Karpas-422 (cell line): ENCODE measurements at regions not wholly inside any gene's neighbourhood (a gene's known extent, or its start where the extent isn't known, plus 50 kb on each side); places are given as distances from the start of the nearest gene placed in this dataset.

Experiments used
- DNase-seq: peaks from one replicate; pipeline ENCODE4 v3.0.0-alpha.2; 2015
- H2AFZ ChIP-seq: fragments of 200-600 bp; sonication (generic); 2 replicates; pipeline ENCODE4 v1.6.1; 2014; ENCODE audit warnings: antibody characterized with exemption, low read length, mixed read lengths
- H3K27ac ChIP-seq: fragments of 200-600 bp; sonication (generic); 2 replicates; pipeline ENCODE4 v1.5.1; 2014; ENCODE audit warnings: mild to moderate bottlenecking, low read length, moderate library complexity
- H3K27me3 ChIP-seq: fragments of 200-600 bp; sonication (generic); 2 replicates; pipeline ENCODE4 v1.6.1; 2014; ENCODE audit warnings: low read length, mixed read lengths
- H3K36me3 ChIP-seq: fragments of 200-600 bp; sonication (generic); 2 replicates; pipeline ENCODE4 v1.6.1; 2014; ENCODE audit warnings: low read length, mixed read lengths; ENCODE audit not compliant: insufficient read depth
- H3K4me1 ChIP-seq: fragments of 200-600 bp; sonication (generic); 2 replicates; pipeline ENCODE4 v1.6.1; 2014; ENCODE audit warnings: mild to moderate bottlenecking, low read length, mixed read lengths
- H3K4me2 ChIP-seq: fragments of 200-600 bp; sonication (generic); 2 replicates; pipeline ENCODE4 v1.6.1; 2014; ENCODE audit warnings: low read length, low read depth, mild to moderate bottlenecking; ENCODE audit not compliant: poor library complexity, severe bottlenecking
- H3K4me3 ChIP-seq: fragments of 200-600 bp; sonication (generic); 2 replicates; pipeline ENCODE4 v1.5.1; 2014; ENCODE audit warnings: mild to moderate bottlenecking, antibody characterized with exemption, low read length, mixed read lengths
- H3K79me2 ChIP-seq: fragments of 200-600 bp; sonication (generic); 2 replicates; pipeline ENCODE4 v1.6.1; 2014; ENCODE audit warnings: mild to moderate bottlenecking, low read length, mixed read lengths
- H3K9ac ChIP-seq: fragments of 200-600 bp; sonication (generic); 2 replicates; pipeline ENCODE4 v1.6.0; 2014; ENCODE audit warnings: low read length
- H3K9me2 ChIP-seq: fragments of 200-600 bp; sonication (generic), shearing (Covaris generic); replicated peaks from 2 replicates; pipeline ENCODE4 v1.6.0; 2014; ENCODE audit warnings: mild to moderate bottlenecking, low read length, moderate library complexity; ENCODE audit not compliant: insufficient read depth
- H3K9me3 ChIP-seq: fragments of 300-700, 200-600 bp; sonication (generic); 2 replicates; pipeline ENCODE4 v1.6.1; 2014; ENCODE audit warnings: low read length, mixed read lengths
- H4K20me1 ChIP-seq: fragments of 200-600 bp; sonication (generic); 2 replicates; pipeline ENCODE4 v1.6.1; 2014; ENCODE audit warnings: mild to moderate bottlenecking, antibody characterized with exemption, low read length, low read depth; ENCODE audit not compliant: insufficient read depth

DNA sequence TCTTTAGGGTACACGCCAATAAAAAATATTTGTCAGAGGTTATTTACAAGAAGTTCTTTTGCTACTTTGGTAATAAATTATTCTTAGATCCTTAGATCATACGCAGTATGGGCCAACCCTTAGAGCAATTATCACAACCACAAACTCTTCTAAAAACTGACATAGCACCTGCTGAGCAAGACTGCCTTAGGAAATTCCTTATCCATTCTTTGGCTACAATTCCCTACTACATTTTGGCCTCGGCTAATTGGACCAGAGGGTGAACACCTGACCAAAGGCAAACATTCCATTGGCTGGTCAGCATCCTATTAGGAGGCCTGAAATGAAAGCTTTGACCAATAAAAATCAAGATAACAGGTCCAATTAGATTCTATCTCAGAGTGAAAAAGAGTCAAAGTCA is 147.6 kb upstream of the CCDC68 start:
- Histone ChIP-seq H3K9me3 (no peaks in the 10 kb centered on the region), H2AFZ (no peak overlapping the region), H3K4me2 (no peak overlapping the region), H3K9me2 (no peaks in the 10 kb centered on the region), H4K20me1 (no peaks in the 10 kb centered on the region), H3K9ac (no peak overlapping the region), H3K27me3 (0 out of 2 replicates have a peak, but pooled peaks cover 2% of the 10 kb centered on the region), H3K4me3 (no peak overlapping the region), H3K79me2 (no peaks in the 10 kb centered on the region), H3K27ac (no peak overlapping the region), H3K4me1 (no peaks in the 10 kb centered on the region), H3K36me3 (no peaks in the 10 kb centered on the region)
- no peak for DNase-seq

DNA sequence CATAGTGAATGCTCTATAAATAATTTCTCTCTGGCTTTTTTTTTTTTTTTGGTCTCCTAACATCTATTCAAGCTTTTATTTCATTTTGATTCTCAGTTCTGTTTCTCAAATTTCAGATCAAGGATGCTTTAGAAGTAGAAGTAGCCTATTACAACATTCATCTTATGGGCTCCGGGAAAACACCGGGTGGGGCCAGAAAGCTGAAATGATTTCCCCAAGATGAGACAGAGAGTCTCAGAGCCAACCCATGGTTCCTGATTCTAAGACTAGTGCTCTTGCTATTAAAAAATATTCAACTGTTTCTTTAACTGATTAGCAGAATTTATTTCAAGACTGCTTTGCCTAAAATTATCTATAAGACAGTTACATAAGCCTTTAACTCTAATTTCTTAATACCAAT is 147.2 kb upstream of the CCDC68 start:
- Histone ChIP-seq H3K9me2 (no peaks in the 10 kb centered on the region), H3K27ac (no peak overlapping the region), H3K27me3 (0 out of 2 replicates have a peak, but pooled peaks cover 2% of the 10 kb centered on the region), H3K4me1 (no peaks in the 10 kb centered on the region), H3K4me2 (no peak overlapping the region), H3K9ac (no peak overlapping the region), H2AFZ (no peak overlapping the region), H3K4me3 (no peak overlapping the region), H3K36me3 (no peaks in the 10 kb centered on the region), H4K20me1 (no peaks in the 10 kb centered on the region), H3K9me3 (no peaks in the 10 kb centered on the region), H3K79me2 (no peaks in the 10 kb centered on the region)
- no peak for DNase-seq

DNA sequence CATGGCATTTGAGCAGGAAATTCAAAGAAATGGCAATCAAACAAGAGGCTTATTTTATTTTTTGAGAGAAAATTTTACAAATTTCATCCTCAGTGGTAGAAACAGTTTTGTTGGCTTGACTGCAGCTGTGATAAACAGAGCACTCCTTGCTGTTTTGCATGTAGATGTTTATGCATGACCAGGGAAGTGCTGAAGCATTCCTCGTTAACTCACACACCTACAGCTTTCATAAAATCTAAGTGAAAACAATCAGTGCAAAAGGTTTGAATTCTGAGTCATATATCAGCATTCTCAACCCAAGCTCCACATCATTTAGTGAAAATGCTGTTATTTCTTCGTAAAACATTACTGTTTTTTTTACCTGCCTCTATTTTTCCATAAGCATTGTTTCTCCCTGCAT is 146.6 kb upstream of the CCDC68 start:
- H2AFZ ChIP-seq: no peak overlapping the region
- no peak overlapping the region for H3K27ac ChIP-seq
- H3K9ac ChIP-seq: no peak overlapping the region
- H3K9me2 ChIP-seq: no peaks in the 10 kb centered on the region
- no peaks in the 10 kb centered on the region for H4K20me1 ChIP-seq
- no peak overlapping the region for H3K4me2 ChIP-seq
- DNase-seq: no peak
- H3K79me2 ChIP-seq: no peaks in the 10 kb centered on the region
- no peak overlapping the region for H3K4me3 ChIP-seq
- H3K9me3 ChIP-seq: no peaks in the 10 kb centered on the region
- H3K4me1 ChIP-seq: no peaks in the 10 kb centered on the region
- 0 out of 2 replicates have a peak, but pooled peaks cover 2% of the 10 kb centered on the region for H3K27me3 ChIP-seq
- H3K36me3 ChIP-seq: no peaks in the 10 kb centered on the region

DNA sequence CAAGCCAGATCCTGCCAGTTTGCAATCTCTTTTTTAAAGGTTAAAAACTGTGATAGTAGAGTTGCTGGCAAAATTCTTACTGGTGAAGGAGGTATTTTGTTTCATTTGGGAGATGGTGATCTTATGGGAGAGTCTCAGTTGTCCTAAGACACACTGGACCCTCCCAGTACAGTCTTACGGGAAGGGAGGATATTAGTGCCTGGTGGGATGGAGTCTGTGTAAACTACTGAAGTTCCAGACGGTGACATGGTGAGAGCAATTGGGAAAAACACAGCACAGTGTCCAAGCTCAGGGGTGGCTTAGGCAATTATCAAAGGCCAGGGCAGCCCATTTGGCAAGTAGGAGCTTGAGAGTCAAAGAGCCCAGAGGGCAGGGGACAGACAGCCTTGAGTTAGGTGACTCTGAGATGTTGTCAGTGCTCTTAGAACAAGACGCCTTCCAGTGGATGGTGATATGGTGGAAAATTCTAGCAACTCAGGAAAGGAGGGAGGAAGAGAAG is 143.7 kb upstream of the CCDC68 start:
- no peak overlapping the region for H3K27ac ChIP-seq
- DNase-seq: no peak

DNA sequence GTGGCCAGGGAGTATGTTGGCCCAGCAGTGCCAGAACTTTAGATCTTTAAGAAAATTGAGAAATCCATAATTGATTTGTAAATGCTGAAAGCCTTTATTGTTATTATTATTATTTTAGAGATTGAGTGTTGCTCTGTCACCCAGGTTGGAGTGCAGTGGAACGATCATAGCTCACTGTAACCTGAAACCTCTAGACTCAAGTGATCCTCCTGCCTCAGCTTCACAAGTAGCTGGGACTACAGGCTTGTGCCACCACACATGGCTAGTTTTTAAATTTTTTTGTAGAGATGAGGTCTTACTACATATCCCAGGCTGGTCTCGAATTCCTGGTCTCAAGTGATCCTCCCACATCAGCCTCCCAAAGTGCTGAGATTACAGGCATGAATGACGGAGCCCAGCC is 143.2 kb upstream of the CCDC68 start:
- no peaks in the 10 kb centered on the region for H4K20me1 ChIP-seq
- H3K4me2 ChIP-seq: no peak overlapping the region
- no peak overlapping the region for H2AFZ ChIP-seq
- H3K9me3 ChIP-seq: no peaks in the 10 kb centered on the region
- H3K9ac ChIP-seq: no peak overlapping the region
- no peaks in the 10 kb centered on the region for H3K27me3 ChIP-seq
- H3K9me2 ChIP-seq: no peaks in the 10 kb centered on the region
- H3K4me3 ChIP-seq: no peak overlapping the region
- no peaks in the 10 kb centered on the region for H3K79me2 ChIP-seq
- no peaks in the 10 kb centered on the region for H3K4me1 ChIP-seq
- DNase-seq: no peak
- no peaks in the 10 kb centered on the region for H3K36me3 ChIP-seq
- H3K27ac ChIP-seq: no peak overlapping the region

More for the DNA sequence above, 143.7 kb upstream of the CCDC68 start:
- H3K4me2 ChIP-seq: no peak overlapping the region
- no peaks in the 10 kb centered on the region for H3K36me3 ChIP-seq
- H3K79me2 ChIP-seq: no peaks in the 10 kb centered on the region
- H3K27me3 ChIP-seq: no peaks in the 10 kb centered on the region
- H3K9me3 ChIP-seq: no peaks in the 10 kb centered on the region
- H3K9ac ChIP-seq: no peak overlapping the region
- no peaks in the 10 kb centered on the region for H3K4me1 ChIP-seq
- no peak overlapping the region for H2AFZ ChIP-seq
- H4K20me1 ChIP-seq: no peaks in the 10 kb centered on the region
- H3K4me3 ChIP-seq: no peak overlapping the region
- H3K9me2 ChIP-seq: no peaks in the 10 kb centered on the region

DNA sequence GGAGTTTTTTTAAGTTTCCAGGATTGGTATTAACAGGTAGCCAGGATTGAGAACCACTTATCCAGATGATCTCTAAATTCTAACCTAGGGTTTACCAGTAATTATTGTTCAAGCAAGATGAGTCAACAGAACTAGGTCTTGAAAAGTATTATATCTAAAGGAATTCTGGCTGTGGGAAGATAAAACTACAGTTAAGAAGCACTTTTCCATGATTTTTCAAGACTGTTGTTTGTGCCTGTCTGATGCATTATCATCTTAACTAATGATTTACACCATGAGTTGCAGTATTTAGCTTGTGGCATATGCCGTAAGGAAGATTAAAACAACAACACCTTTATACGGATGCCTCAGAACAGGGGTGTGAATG is 142.2 kb upstream of the CCDC68 start:
- H3K79me2 ChIP-seq: no peaks in the 10 kb centered on the region
- no peaks in the 10 kb centered on the region for H3K9me2 ChIP-seq
- H3K4me1 ChIP-seq: no peaks in the 10 kb centered on the region
- no peak overlapping the region for H3K4me2 ChIP-seq
- no peaks in the 10 kb centered on the region for H3K36me3 ChIP-seq
- H3K27ac ChIP-seq: no peak overlapping the region
- DNase-seq: no peak
- no peaks in the 10 kb centered on the region for H3K9me3 ChIP-seq
- no peaks in the 10 kb centered on the region for H3K27me3 ChIP-seq
- H2AFZ ChIP-seq: no peak overlapping the region
- H4K20me1 ChIP-seq: no peaks in the 10 kb centered on the region
- no peak overlapping the region for H3K9ac ChIP-seq
- H3K4me3 ChIP-seq: no peak overlapping the region

DNA sequence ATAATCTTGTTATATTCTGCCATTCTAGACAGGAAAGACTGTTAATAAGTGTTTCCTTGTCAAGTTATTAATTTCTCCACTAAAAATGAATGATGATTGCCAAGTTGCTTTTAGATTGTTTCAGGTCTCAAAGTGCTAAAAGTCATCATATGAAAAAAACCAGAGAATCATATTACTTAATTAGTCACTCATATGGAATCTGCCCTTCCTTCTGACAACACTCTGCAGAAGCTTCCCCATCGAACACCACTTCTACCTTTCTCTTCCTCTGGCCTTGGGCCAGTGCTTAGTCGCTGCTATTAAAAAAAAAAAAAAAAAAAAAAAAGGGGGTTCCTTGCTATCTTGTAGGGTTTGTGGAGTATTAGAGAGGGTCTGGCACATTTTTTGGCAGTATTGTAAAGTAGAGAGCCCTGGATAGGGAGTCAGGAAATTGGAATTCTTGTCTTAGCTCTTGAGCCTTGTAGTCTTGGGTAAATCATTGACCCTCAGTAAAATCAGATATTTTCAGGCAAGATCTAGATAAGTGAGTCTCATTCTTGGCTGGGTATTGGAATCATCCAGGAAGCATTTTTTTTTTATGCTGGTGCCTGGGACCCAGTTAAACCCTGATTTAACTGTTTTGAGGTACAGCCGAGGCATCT is 141.7 kb upstream of the CCDC68 start:
- H4K20me1 ChIP-seq: no peaks in the 10 kb centered on the region
- H3K9me3 ChIP-seq: no peaks in the 10 kb centered on the region
- H3K9me2 ChIP-seq: no peaks in the 10 kb centered on the region
- no peak overlapping the region for H3K4me3 ChIP-seq
- no peak for DNase-seq
- no peak overlapping the region for H3K4me2 ChIP-seq
- H3K9ac ChIP-seq: no peak overlapping the region
- no peaks in the 10 kb centered on the region for H3K36me3 ChIP-seq
- H2AFZ ChIP-seq: no peak overlapping the region
- H3K27ac ChIP-seq: no peak overlapping the region
- no peaks in the 10 kb centered on the region for H3K79me2 ChIP-seq
- no peaks in the 10 kb centered on the region for H3K4me1 ChIP-seq
- no peaks in the 10 kb centered on the region for H3K27me3 ChIP-seq

DNA sequence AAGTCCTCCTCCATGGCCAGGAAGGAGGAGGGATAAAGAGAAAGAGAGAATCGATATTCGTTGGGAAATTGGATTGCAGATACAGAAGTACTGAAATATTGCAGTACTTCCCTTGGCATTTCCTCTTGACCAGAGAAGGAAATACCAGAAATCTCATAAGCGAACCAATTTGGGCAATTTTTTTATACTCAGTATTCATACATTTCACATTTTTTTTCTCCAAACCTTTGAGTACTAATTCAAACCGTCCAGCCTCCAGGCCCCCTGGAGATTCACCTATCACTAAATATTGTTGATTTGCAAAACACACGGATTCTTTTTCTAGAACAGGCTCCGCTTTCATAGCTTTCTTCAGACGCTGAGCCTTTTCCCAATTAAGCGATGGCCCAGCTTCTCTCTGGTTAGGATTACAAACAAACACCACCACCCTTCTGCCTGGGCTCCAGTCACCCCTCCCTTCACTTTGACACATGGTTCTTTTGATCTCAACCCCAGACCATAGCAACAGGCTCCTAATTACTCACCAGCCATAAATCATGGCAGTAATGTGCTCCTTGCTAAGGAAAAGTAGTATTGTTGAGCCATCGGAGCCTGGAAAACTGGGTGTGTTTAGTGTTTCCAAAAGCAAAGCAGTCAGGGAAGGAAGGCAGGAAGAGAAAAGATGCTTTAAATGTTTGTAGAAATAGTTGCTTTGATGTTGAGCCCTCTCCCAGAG is 138.4 kb upstream of the CCDC68 start:
- Histone ChIP-seq H3K36me3 (no peaks in the 10 kb centered on the region), H3K4me2 (no peak overlapping the region), H3K9me3 (no peaks in the 10 kb centered on the region), H3K4me3 (no peak overlapping the region), H4K20me1 (no peaks in the 10 kb centered on the region), H3K27me3 (no peaks in the 10 kb centered on the region), H3K4me1 (no peaks in the 10 kb centered on the region), H2AFZ (no peak overlapping the region), H3K79me2 (no peaks in the 10 kb centered on the region), H3K9me2 (no peaks in the 10 kb centered on the region), H3K9ac (no peak overlapping the region), H3K27ac (no peak overlapping the region)
- DNase-seq: no peak
